ENCODE measurements at regions not wholly inside any gene's neighbourhood (a gene's known extent, or its start where the extent isn't known, plus 50 kb on each side); places are given as distances from the start of the nearest gene placed in this dataset.

GRCh38 chr13:53560556-53560955 lies 531.9 kb downstream of the OLFM4 start:
- no peak overlapping the region for H3K4me3 ChIP-seq (ENCODE audit: low read depth, low read length)
- no peak for TF ChIP-seq CTCF (IDR thresholded peaks at IDR 0.05; ENCODE audit: insufficient read depth, low read length, severe bottlenecking)
- no peak for FAIRE-seq
- H3K36me3 ChIP-seq (ENCODE audit: control insufficient read depth, insufficient read depth, low read length) = no peaks in the 10 kb centered on the region
- DNase-seq (ENCODE audit: low read depth) = no peak
- H3K27me3 ChIP-seq (ENCODE audit: control insufficient read depth, insufficient read depth, low read length) = no peaks in the 10 kb centered on the region

GRCh38 chr13:53562419-53562818 lies 533.8 kb downstream of the OLFM4 start:
- Histone ChIP-seq H3K4me3 (ENCODE audit: low read depth, low read length) (no peak overlapping the region), H3K27me3 (ENCODE audit: control insufficient read depth, insufficient read depth, low read length) (no peaks in the 10 kb centered on the region), H3K36me3 (ENCODE audit: control insufficient read depth, insufficient read depth, low read length) (no peaks in the 10 kb centered on the region)
- FAIRE-seq (no peak), DNase-seq (ENCODE audit: low read depth) (no peak)
- TF ChIP-seq CTCF (IDR thresholded peaks at IDR 0.05; ENCODE audit: insufficient read depth, low read length, severe bottlenecking) = no peak

GRCh38 chr13:53568491-53568890 lies 539.9 kb downstream of the OLFM4 start:
- DNase-seq (ENCODE audit: low read depth) = no peak
- no peak overlapping the region for H3K4me3 ChIP-seq (ENCODE audit: low read depth, low read length)
- H3K36me3 ChIP-seq (ENCODE audit: control insufficient read depth, insufficient read depth, low read length) = no peaks in the 10 kb centered on the region
- no peak for TF ChIP-seq CTCF (IDR thresholded peaks at IDR 0.05; ENCODE audit: insufficient read depth, low read length, severe bottlenecking)
- H3K27me3 ChIP-seq (ENCODE audit: control insufficient read depth, insufficient read depth, low read length) = no peaks in the 10 kb centered on the region
- no peak for FAIRE-seq

- TF ChIP-seq CTCF (IDR thresholded peaks at IDR 0.05; ENCODE audit: insufficient read depth, low read length, severe bottlenecking) = no peak
- Histone ChIP-seq H3K36me3 (ENCODE audit: control insufficient read depth, insufficient read depth, low read length) (no peaks in the 10 kb centered on the region), H3K27me3 (ENCODE audit: control insufficient read depth, insufficient read depth, low read length) (no peaks in the 10 kb centered on the region), H3K4me3 (ENCODE audit: low read depth, low read length) (no peak overlapping the region)
- DNase-seq (ENCODE audit: low read depth) = no peak
- FAIRE-seq = no peak
Observed at GRCh38 chr13:53569453-53569852, 540.8 kb downstream of the OLFM4 start.

GRCh38 chr13:53601113-53601512 lies 572.5 kb downstream of the OLFM4 start:
- Histone ChIP-seq H3K36me3 (ENCODE audit: control insufficient read depth, insufficient read depth, low read length) (no peaks in the 10 kb centered on the region), H3K4me3 (ENCODE audit: low read depth, low read length) (no peak overlapping the region), H3K27me3 (ENCODE audit: control insufficient read depth, insufficient read depth, low read length) (no peaks in the 10 kb centered on the region)
- FAIRE-seq (no peak), DNase-seq (ENCODE audit: low read depth) (no peak)
- no peak for TF ChIP-seq CTCF (IDR thresholded peaks at IDR 0.05; ENCODE audit: insufficient read depth, low read length, severe bottlenecking)

GRCh38 chr13:53605326-53605725 lies 576.7 kb downstream of the OLFM4 start:
- DNase-seq (ENCODE audit: low read depth) (no peak), FAIRE-seq (no peak)
- no peak overlapping the region for H3K4me3 ChIP-seq (ENCODE audit: low read depth, low read length)
- no peak for TF ChIP-seq CTCF (IDR thresholded peaks at IDR 0.05; ENCODE audit: insufficient read depth, low read length, severe bottlenecking)
- H3K36me3 ChIP-seq (ENCODE audit: control insufficient read depth, insufficient read depth, low read length) = no peaks in the 10 kb centered on the region
- no peaks in the 10 kb centered on the region for H3K27me3 ChIP-seq (ENCODE audit: control insufficient read depth, insufficient read depth, low read length)

All from bronchial epithelial cell (primary cell).